T-cell (primary cell): ENCODE measurements at regions not wholly inside any gene's neighbourhood (a gene's known extent, or its start where the extent isn't known, plus 50 kb on each side); places are given as distances from the start of the nearest gene placed in this dataset.

Source experiments
- ATAC-seq, 4 experiments: fragments of 200-7000 bp in 3 of 4; fragments of 150-1000 bp in 1 of 4; cut with Tn5 transposase; replicated peaks in 1 of 4; 1 replicate in 3 of 4; 2 replicates in 1 of 4; pipeline ENCODE4 v1.10.0; 2021; ENCODE audit warnings: moderate library complexity in 3 of 4, mild to moderate bottlenecking in 2 of 4, moderate number of reproducible peaks in 1 of 4
- CTCF ChIA-PET, 2 donors: fragments of 300-600 bp; sonication (Branson Sonifier 250); formaldehyde crosslinking; loops; one replicate each; lab custom pipeline; 2022; ENCODE audit warnings: antibody characterized with exemption in 2 of 2; lab: Charles Lee
- POLR2A ChIA-PET, 2 donors: fragments of 300-600 bp; sonication (Branson Sonifier 250); formaldehyde crosslinking; loops; one replicate each; lab custom pipeline; 2022; ENCODE audit warnings: antibody characterized with exemption in 2 of 2; lab: Charles Lee
- DNase-seq, 35 experiments: peaks; one replicate each; pipeline versions ENCODE4 v3.0.0 to v3.0.0-alpha.2; 2013 to 2023
- H3K27ac ChIP-seq: one replicate; pipeline ENCODE4 v1.5.1; 2013; ENCODE audit warnings: low read length
- H3K27me3 ChIP-seq, 2 experiments: replicated peaks in 1 of 2; 1 replicate in 1 of 2; 2 replicates in 1 of 2; pipeline versions ENCODE4 v1.6.1 to v1.7.0; 2013; ENCODE audit warnings: low read length in 1 of 2, mixed read lengths in 1 of 2; ENCODE audit not compliant: control insufficient read depth in 2 of 2, insufficient read depth in 2 of 2; ENCODE audit errors: extremely low read depth in 1 of 2
- H3K36me3 ChIP-seq, 2 donors: 1 replicate in 1 of 2; 2 replicates in 1 of 2; pipeline versions ENCODE4 v1.6.1 to v1.7.0; 2013; ENCODE audit warnings: low read length in 1 of 2; ENCODE audit not compliant: control insufficient read depth in 2 of 2, insufficient read depth in 1 of 2; ENCODE audit errors: extremely low read depth in 1 of 2
- H3K4me1 ChIP-seq, 2 experiments: 1 replicate in 1 of 2; 2 replicates in 1 of 2; pipeline versions ENCODE4 v1.6.1 to v1.7.0; 2013; ENCODE audit warnings: low read length in 2 of 2, mixed read lengths in 1 of 2; ENCODE audit not compliant: insufficient read depth in 2 of 2, control insufficient read depth in 1 of 2; ENCODE audit errors: extremely low read depth in 1 of 2
- H3K4me3 ChIP-seq, 2 donors: 1 replicate in 1 of 2; 2 replicates in 1 of 2; pipeline versions ENCODE4 v1.5.1 to v1.7.0; 2013; ENCODE audit warnings: mild to moderate bottlenecking in 2 of 2, low read length in 1 of 2, moderate library complexity in 1 of 2; ENCODE audit not compliant: control insufficient read depth in 1 of 2; ENCODE audit errors: extremely low read depth in 1 of 2
- H3K9me3 ChIP-seq: 2 replicates; pipeline ENCODE4 v1.7.0; 2013
- H3K27ac Mint-ChIP-seq, 2 donors: one replicate each; pipeline ENCODE4 v1.8.0; 2020 to 2021; ENCODE audit warnings: mild to moderate bottlenecking in 2 of 2, mixed read lengths in 2 of 2
- H3K27me3 Mint-ChIP-seq, 2 donors: one replicate each; pipeline ENCODE4 v1.8.0; 2021 to 2022; ENCODE audit warnings: mixed read lengths in 2 of 2
- H3K36me3 Mint-ChIP-seq: one replicate; pipeline ENCODE4 v1.8.0; 2021; ENCODE audit warnings: mixed read lengths
- H3K4me1 Mint-ChIP-seq, 3 donors: one replicate each; pipeline ENCODE4 v1.8.0; 2020 to 2022; ENCODE audit warnings: mixed read lengths in 3 of 3, mild to moderate bottlenecking in 1 of 3
- H3K4me3 Mint-ChIP-seq, 3 donors: one replicate each; pipeline ENCODE4 v1.8.0; 2020 to 2022; ENCODE audit warnings: mild to moderate bottlenecking in 3 of 3, mixed read lengths in 3 of 3, moderate library complexity in 3 of 3
- H3K9me3 Mint-ChIP-seq, 3 donors: one replicate each; pipeline ENCODE4 v1.8.0; 2020 to 2022; ENCODE audit warnings: mixed read lengths in 3 of 3
- WGBS: methylation state at CpG from one replicate; pipeline ENCODE4 v1.1.5; 2013; ENCODE audit warnings: missing lambda C conversion rate; ENCODE audit not compliant: insufficient coverage; 5-methylcytosine and 5-hydroxymethylcytosine counted together

- DNase-seq: no peak
- Histone ChIP-seq H3K36me3 (no peaks in the 10 kb centered on the region), H3K4me1 (no peaks in the 10 kb centered on the region), H3K4me3 (no peak overlapping the region), H3K9me3 (no peaks in the 10 kb centered on the region), H3K27me3 (no peaks in the 10 kb centered on the region), H3K27ac (no peak overlapping the region)
- Mint-ChIP-seq H3K9me3 (peaks cover 0 to 4% (median 0%) of the 10 kb centered on the region in 3 donors), H3K4me1 (no peaks in the 10 kb centered on the region), H3K4me3 (no peak overlapping the region), H3K36me3 (no peaks in the 10 kb centered on the region), H3K27ac (no peak overlapping the region), H3K27me3 (no peaks in the 10 kb centered on the region)
- no CpG with 5 or more reads among the region's 1 CpG for whole genome bisulfite sequencing
- POLR2A ChIA-PET: no interaction called here
- CTCF ChIA-PET: no interaction called here
- ATAC-seq: no peak
Measured at GRCh38 chr5:116938488-116938887, 363.9 kb upstream of the SEMA6A start.

DNA sequence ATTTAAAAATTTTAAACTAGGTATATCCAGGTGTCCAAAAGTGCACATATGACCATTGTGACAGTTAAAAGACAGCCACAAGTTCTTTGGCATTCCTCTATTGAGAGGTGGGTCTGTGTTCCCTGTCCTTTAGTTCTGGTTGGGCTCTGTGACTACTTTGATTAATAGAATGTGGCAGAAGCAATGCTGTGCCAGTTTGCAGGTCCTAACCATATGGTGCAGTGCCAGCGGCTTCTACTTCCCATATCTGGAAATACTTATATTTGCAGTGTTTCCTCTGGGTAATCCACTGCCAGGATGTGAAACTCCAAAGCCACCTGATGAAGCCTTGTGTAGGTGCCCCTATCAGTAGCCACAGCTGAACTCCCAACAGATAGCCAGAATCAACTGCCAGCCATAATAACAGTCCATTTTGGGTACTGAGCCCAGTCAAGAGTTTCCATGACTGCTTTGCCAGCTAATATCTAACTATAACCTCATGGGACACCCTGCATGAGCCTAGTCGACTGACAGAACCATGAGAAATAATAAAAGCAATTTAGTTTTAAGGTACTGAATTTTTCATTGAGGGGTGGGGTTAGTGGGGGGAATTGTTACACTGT lies 361.0 kb upstream of the SEMA6A start:
- Histone ChIP-seq H3K27ac (no peak overlapping the region), H3K27me3 (no peaks in the 10 kb centered on the region), H3K4me1 (no peaks in the 10 kb centered on the region), H3K9me3 (no peaks in the 10 kb centered on the region), H3K4me3 (no peak overlapping the region), H3K36me3 (no peaks in the 10 kb centered on the region)
- POLR2A ChIA-PET: no interaction called here
- no peak overlapping the region for H3K4me3 Mint-ChIP-seq
- no peak overlapping the region for H3K27ac Mint-ChIP-seq
- peaks cover 0 to 4% (median 0%) of the 10 kb centered on the region in 3 donors for H3K9me3 Mint-ChIP-seq
- DNase-seq: no peak
- H3K27me3 Mint-ChIP-seq: no peaks in the 10 kb centered on the region
- no peak for ATAC-seq
- CTCF ChIA-PET: no interaction called here
- WGBS: no CpG with 5 or more reads among the region's 2 CpGs
- H3K4me1 Mint-ChIP-seq: no peaks in the 10 kb centered on the region
- H3K36me3 Mint-ChIP-seq: no peaks in the 10 kb centered on the region

DNA sequence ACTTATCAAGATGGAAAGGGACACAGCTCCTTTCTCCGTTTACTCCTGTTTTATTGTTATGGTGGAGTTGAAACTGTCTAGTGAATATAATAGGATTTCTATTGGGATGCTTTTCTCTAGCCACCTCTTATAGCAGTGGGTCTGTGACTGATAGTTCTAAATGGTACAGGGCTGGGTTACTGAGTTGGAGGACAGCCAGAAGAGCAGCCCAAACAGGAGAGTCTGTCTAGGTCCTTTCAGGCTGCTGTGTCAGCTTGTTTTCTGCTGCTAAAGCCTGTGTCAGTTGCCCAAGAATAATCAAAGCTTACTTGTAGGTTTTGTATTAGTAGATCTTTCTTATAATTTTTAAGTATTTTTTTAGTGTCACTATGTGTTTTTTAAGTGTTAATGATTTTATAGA lies 356.0 kb upstream of the SEMA6A start:
- Mint-ChIP-seq H3K27me3 (no peaks in the 10 kb centered on the region), H3K4me1 (no peaks in the 10 kb centered on the region), H3K36me3 (no peaks in the 10 kb centered on the region), H3K4me3 (no peak overlapping the region), H3K27ac (no peak overlapping the region), H3K9me3 (peaks cover 0 to 3% (median 0%) of the 10 kb centered on the region in 3 donors)
- ChIA-PET CTCF (no interaction called here), POLR2A (no interaction called here)
- no peak overlapping the region for H3K4me3 ChIP-seq
- no peak overlapping the region for H3K27ac ChIP-seq
- DNase-seq: no peak
- H3K4me1 ChIP-seq: no peaks in the 10 kb centered on the region
- no peaks in the 10 kb centered on the region for H3K9me3 ChIP-seq
- no peaks in the 10 kb centered on the region for H3K27me3 ChIP-seq
- WGBS: no CpG with 5 or more reads among the region's 1 CpG
- no peak for ATAC-seq
- no peaks in the 10 kb centered on the region for H3K36me3 ChIP-seq

- ChIA-PET CTCF (no interaction called here), POLR2A (no interaction called here)
- Histone ChIP-seq H3K27me3 (no peaks in the 10 kb centered on the region), H3K4me1 (no peaks in the 10 kb centered on the region), H3K36me3 (no peaks in the 10 kb centered on the region), H3K4me3 (no peak overlapping the region), H3K9me3 (no peaks in the 10 kb centered on the region), H3K27ac (no peak overlapping the region)
- Mint-ChIP-seq H3K27ac (no peak overlapping the region), H3K4me1 (no peaks in the 10 kb centered on the region), H3K36me3 (no peaks in the 10 kb centered on the region), H3K4me3 (no peak overlapping the region), H3K9me3 (peaks cover 0 to 3% (median 0%) of the 10 kb centered on the region in 3 donors), H3K27me3 (peaks cover 0 to 4% of the 10 kb centered on the region in 2 donors)
- no CpG with 5 or more reads among the region's 2 CpGs for WGBS
- ATAC-seq (no peak), DNase-seq (no peak)
Measured at GRCh38 chr5:116923344-116923743, 348.7 kb upstream of the SEMA6A start.

GRCh38 chr5:116922532-116922931 lies 347.9 kb upstream of the SEMA6A start:
- no peak overlapping the region for H3K27ac Mint-ChIP-seq
- H3K9me3 Mint-ChIP-seq: peaks cover 0 to 5% (median 5%) of the 10 kb centered on the region in 3 donors
- POLR2A ChIA-PET: no interaction called here
- Histone ChIP-seq H3K36me3 (no peaks in the 10 kb centered on the region), H3K27ac (no peak overlapping the region), H3K27me3 (no peaks in the 10 kb centered on the region), H3K9me3 (no peaks in the 10 kb centered on the region), H3K4me1 (no peaks in the 10 kb centered on the region), H3K4me3 (no peak overlapping the region)
- H3K36me3 Mint-ChIP-seq: no peaks in the 10 kb centered on the region
- ATAC-seq (no peak), DNase-seq (no peak)
- no peaks in the 10 kb centered on the region for H3K4me1 Mint-ChIP-seq
- no peak overlapping the region for H3K4me3 Mint-ChIP-seq
- CTCF ChIA-PET: no interaction called here
- peaks cover 0 to 4% of the 10 kb centered on the region in 2 donors for H3K27me3 Mint-ChIP-seq

DNA sequence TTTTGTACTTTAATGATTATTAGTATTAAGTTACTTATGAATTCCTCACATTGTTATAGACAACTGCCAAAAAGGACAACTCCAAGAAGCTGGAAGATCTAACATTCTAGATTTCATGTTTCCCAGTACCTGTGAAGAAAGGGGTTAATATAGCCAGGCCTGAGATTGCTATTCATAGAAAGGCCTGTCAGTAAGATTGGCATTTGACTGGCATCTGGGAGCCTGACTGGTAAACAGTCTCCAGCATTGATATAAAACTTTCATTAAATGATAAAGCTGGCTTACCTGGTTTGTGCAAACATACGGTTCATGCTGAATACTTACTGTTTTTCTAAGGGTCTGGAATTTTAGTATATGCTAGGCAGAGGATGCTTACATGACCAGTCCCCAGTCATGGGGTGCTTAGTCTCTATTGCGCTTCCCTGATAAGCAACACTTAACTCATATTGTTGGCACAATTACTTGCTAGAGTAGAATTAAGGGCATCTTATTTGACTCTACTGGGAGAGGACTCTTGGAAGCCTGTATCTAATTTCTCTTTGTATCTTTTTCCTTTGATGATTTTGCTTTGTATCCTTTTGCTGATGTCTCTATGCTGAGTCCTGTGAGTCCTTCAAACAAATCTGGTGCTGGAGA lies 340.4 kb upstream of the SEMA6A start:
- Mint-ChIP-seq H3K36me3 (no peaks in the 10 kb centered on the region), H3K4me1 (no peaks in the 10 kb centered on the region), H3K4me3 (no peak overlapping the region), H3K27me3 (no peaks in the 10 kb centered on the region), H3K9me3 (peaks cover 4 to 9% (median 5%) of the 10 kb centered on the region in 3 donors), H3K27ac (no peak overlapping the region)
- ATAC-seq (no peak), DNase-seq (no peak)
- no peaks in the 10 kb centered on the region for H3K9me3 ChIP-seq
- no peaks in the 10 kb centered on the region for H3K27me3 ChIP-seq
- no peaks in the 10 kb centered on the region for H3K4me1 ChIP-seq
- no peak overlapping the region for H3K4me3 ChIP-seq
- WGBS: no CpG with 5 or more reads among the region's 2 CpGs
- no peaks in the 10 kb centered on the region for H3K36me3 ChIP-seq
- ChIA-PET CTCF (no interaction called here), POLR2A (no interaction called here)
- H3K27ac ChIP-seq: no peak overlapping the region
